Mucosa of descending colon (tissue), 3 donors: ENCODE measurements at regions not wholly inside any gene's neighbourhood (a gene's known extent, or its start where the extent isn't known, plus 50 kb on each side); places are given as distances from the start of the nearest gene placed in this dataset.

Source experiments
- ATAC-seq: fragments of 200-7000 bp; cut with Tn5 transposase; one replicate; pipeline ENCODE4 v1.9.1; 2020; ENCODE audit warnings: mild to moderate bottlenecking, moderate library complexity
- DNase-seq, 3 donors: peaks; one replicate each; pipeline ENCODE4 v3.0.0-alpha.2; 2020
- H3K36me3 ChIP-seq: fragments of 200-600 bp; one replicate; pipeline ENCODE4 v1.8.0; 2021; ENCODE audit warnings: low read depth, mild to moderate bottlenecking
- H3K4me1 ChIP-seq: fragments of 200-600 bp; one replicate; pipeline ENCODE4 v1.8.0; 2021; ENCODE audit warnings: low read depth, mild to moderate bottlenecking
- H3K4me3 ChIP-seq: fragments of 200-600 bp; one replicate; pipeline ENCODE4 v1.8.0; 2021; ENCODE audit warnings: mild to moderate bottlenecking
- H3K9me3 ChIP-seq: fragments of 200-600 bp; one replicate; pipeline ENCODE4 v1.8.0; 2021; ENCODE audit warnings: mild to moderate bottlenecking
- intact Hi-C, 2 donors: fragments of 100-400 bp; cut with DNase I in 1 of 2; cut with micrococcal nuclease in 1 of 2; formaldehyde crosslinking; loops; one replicate each; pipeline versions ENCODE4 v1.11.0 to v1.11.1; 2022; cut with DNase I, micrococcal nuclease
- TF ChIP-seq, protein P1 (sequence below): fragments of 200-600 bp; IDR thresholded peaks from one replicate; pipeline ENCODE4 v1.8.0; 2022; ENCODE audit warnings: antibody characterized with exemption, mild to moderate bottlenecking
- donor health status: DM: no; HTN: no; CAD: no; lungs with moderate emphysema.
- donor health status: DM: no; HTN: no; CAD: no.
- donor health status: DM: no; HTN: yes; CAD: no.

DNA sequence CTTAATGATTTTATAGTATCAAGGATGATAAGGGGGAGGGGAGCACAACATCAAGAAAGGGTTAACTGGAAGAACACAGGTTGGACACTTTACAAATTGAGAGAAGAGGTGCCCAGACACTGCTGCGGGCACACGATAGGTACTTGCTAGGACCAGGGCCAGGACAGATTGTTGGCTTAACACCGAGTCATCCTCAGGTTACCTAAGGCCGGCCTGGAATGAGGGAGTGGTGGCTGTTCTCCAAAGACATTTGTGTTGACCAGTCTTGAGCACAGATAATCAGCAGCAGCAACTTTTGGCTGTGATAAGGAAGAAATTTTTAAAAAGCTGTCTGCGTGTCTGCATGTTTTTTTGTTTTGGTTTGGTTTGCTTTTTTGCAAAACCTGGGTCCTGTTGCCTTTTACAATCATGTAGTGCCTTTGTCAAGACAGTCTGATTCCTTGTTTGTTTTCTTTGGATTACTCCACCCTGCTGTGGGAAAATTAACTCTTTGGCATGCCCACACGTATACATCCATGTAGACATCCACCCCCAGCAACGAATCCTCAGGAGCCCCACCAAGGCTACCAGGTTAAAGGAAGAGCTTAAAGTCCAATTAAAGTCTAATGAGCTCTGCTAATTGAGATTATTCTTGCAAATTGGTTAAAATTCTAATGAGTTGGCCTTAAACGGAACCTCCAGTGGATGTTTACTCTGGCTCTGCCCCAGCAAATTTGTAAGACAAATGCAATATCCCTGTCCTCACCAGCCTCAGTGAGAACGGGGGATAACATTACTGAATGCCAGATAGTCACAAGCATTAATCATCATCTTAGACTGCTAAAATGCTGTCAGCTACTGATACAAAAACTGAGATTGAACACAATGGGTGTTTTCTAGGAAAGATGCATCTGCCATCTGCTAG is 382.3 kb downstream of the ACTL7B start:
- TF ChIP-seq, protein P1, sequence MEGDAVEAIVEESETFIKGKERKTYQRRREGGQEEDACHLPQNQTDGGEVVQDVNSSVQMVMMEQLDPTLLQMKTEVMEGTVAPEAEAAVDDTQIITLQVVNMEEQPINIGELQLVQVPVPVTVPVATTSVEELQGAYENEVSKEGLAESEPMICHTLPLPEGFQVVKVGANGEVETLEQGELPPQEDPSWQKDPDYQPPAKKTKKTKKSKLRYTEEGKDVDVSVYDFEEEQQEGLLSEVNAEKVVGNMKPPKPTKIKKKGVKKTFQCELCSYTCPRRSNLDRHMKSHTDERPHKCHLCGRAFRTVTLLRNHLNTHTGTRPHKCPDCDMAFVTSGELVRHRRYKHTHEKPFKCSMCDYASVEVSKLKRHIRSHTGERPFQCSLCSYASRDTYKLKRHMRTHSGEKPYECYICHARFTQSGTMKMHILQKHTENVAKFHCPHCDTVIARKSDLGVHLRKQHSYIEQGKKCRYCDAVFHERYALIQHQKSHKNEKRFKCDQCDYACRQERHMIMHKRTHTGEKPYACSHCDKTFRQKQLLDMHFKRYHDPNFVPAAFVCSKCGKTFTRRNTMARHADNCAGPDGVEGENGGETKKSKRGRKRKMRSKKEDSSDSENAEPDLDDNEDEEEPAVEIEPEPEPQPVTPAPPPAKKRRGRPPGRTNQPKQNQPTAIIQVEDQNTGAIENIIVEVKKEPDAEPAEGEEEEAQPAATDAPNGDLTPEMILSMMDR = no peak
- H3K9me3 ChIP-seq = no peaks in the 10 kb centered on the region
- ATAC-seq = peak; percentile 50
- H3K4me3 ChIP-seq = no peak overlapping the region
- intact Hi-C loops = no loop called here
- H3K36me3 ChIP-seq = no peaks in the 10 kb centered on the region
- peaks cover 18% of the 10 kb centered on the region for H3K4me1 ChIP-seq
- DNase-seq = peak in 1 of 3 donors; percentile 53

DNA sequence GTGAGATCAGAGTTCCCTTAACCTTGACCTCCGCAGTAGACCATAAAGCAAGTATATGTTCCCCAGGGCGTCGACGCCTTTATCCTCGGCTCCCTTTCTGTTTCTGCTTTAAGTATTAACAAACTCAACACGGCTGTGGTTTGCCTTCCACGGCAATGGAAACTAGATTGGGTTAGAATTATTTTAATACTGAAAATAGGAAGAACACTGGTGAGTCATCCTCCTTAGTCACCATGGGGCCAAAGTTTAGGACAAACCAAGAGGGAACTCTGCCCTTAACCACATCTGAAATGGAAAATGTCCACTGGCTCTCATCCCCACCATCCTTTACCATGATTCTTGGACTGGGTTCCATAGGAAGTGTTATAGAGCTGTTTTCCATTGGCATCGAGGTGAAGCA is 386.1 kb downstream of the ACTL7B start:
- peaks cover 4% of the 10 kb centered on the region for H3K4me1 ChIP-seq
- TF ChIP-seq, protein P1 = no peak
- peak; percentile 30 for ATAC-seq
- no peaks in the 10 kb centered on the region for H3K9me3 ChIP-seq
- H3K36me3 ChIP-seq = no peaks in the 10 kb centered on the region
- no peak for DNase-seq
- no peak overlapping the region for H3K4me3 ChIP-seq
- intact Hi-C loops = no loop called here

DNA sequence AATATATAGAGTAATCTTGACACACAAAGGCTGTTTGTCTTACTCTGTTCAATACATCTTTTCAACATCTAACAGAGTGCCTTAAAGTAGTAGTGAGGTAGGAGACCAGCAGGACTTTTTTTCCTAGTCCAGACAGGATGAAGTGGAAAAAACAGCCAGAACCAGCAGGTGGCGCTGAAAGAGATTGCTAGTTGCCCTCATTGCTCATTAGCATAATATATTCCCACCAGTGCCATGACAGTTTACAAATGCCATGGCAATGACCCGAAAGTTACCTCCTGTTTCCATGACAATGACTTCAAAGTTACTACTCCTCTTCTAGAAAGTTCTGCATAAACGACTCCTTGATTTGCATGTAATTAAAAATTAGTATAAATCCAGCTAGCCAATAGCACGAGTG is 387.4 kb downstream of the ACTL7B start:
- TF ChIP-seq, protein P1 = no peak
- DNase-seq (peak in 2 of 3 donors; percentile 54 to 68), ATAC-seq (peak; percentile 20)
- Histone ChIP-seq H3K36me3 (no peaks in the 10 kb centered on the region), H3K9me3 (no peaks in the 10 kb centered on the region), H3K4me3 (no peak overlapping the region), H3K4me1 (peaks cover 10% of the 10 kb centered on the region)
- intact Hi-C loops = no loop called here

DNA sequence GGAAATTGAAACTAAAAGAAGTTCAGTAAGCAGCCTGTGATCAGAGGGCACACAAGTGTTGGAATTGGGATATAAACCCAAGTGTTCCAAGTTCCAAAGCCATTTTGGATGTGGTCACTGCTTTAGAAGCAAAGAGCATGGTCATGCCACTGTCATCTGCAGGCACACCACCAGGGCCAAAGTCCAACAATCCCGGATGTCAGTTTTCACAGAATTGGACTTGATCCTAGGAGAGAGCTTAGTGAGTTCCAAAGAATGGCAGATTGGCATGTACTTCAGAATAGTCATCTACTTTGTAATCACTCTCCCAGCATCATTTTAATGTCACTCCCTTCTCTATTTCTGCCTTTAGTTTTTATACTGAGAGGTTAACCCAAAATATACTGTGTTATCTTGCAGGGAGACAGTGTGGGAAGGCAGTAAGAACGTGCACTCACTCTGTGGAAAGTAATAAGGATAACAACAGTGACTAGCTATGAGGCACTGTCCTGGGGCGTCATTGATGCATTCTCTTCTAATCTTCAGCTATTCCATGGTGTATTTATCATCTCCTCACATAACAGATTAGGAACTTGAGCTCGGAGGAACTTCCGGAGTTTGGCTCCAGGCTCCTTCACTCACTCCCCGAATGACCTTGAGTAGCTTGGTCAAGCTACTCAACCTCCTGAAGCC is 388.0 kb downstream of the ACTL7B start:
- peaks cover 9% of the 10 kb centered on the region for H3K4me1 ChIP-seq
- no peak overlapping the region for H3K4me3 ChIP-seq
- DNase-seq = peak in 2 of 3 donors; percentile 57 to 68
- intact Hi-C loops = no loop called here
- no peaks in the 10 kb centered on the region for H3K36me3 ChIP-seq
- ATAC-seq = peak; percentile 78
- H3K9me3 ChIP-seq = no peaks in the 10 kb centered on the region
- TF ChIP-seq, protein P1 = no peak

DNA sequence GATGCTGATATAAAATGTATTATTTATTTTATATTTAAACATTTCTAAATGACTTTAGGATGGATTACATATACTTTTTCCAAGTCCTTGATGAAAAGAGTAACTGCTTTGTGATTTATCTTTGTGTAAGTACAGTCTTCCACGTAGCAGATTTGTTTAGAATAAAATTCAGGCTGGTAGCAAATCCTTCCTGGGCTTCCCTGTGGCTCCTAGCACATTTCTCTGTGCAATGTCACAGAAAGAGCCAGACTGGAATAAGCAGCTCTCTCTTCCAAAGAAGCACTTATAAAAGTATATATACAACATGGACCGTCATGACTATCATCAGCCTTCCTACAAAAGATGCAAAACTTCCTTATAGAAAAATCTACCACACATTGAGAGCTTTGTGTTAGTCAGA is 388.6 kb downstream of the ACTL7B start:
- no peak overlapping the region for H3K4me3 ChIP-seq
- no peak for ATAC-seq
- H3K9me3 ChIP-seq = no peaks in the 10 kb centered on the region
- intact Hi-C loops = no loop called here
- H3K36me3 ChIP-seq = no peaks in the 10 kb centered on the region
- TF ChIP-seq, protein P1 = no peak
- DNase-seq = no peak
- H3K4me1 ChIP-seq = peaks cover 9% of the 10 kb centered on the region
